ENCODE measurements at regions not wholly inside any gene's neighbourhood (a gene's known extent, or its start where the extent isn't known, plus 50 kb on each side); places are given as distances from the start of the nearest gene placed in this dataset.

DNA sequence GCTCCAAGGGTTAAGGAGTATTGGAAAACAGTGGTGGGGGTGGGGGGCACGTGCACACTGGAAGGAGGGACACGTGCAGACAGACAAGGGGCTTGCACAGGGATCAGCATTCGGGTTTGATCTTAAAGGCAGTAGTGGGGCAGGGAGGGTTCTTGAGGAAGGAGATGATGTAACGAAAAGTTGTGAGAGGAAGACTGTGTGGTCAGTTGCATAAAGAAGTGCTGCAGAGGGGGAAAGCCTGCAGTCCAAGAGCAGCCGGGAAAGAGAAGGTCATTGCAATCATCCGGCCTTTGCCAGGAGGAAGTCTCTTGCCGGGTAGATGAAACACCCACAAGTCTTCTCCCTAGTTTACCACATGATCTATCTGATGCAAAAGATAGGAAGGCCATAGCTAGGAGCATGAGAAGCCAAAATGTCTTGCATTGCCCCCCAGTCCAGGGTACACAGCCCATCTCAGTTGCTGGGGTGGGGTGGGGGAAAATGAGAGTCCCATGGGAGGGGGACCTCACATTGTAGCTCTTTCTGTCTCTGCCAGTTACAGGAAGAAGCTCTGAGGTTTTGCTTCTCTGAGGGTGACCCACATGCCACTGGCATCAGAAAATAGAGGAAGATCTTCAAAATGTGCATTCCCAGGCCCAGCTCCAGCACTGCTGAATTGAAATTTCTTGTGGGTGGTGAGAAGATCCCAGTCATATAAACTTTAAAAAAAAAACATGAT lies 202.5 kb upstream of the RAB4A start:
- FAIRE-seq: no peak

DNA sequence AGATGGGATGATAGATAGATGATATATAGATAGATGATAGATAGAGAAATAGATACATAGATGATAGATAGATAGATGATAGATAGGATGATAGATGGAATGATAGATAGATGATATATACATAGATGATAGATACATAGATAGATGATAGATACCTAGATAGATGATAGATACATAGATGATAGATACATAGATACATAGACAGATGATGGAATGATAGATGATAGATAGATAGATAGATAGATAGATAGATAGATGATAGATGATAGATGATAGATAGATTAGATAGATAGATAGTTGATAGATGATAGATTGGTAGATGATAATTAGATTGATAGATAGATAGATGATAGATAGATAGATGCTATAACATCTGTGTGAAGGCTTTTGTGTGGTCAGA lies 201.7 kb upstream of the RAB4A start:
- FAIRE-seq: peak; percentile 37

DNA sequence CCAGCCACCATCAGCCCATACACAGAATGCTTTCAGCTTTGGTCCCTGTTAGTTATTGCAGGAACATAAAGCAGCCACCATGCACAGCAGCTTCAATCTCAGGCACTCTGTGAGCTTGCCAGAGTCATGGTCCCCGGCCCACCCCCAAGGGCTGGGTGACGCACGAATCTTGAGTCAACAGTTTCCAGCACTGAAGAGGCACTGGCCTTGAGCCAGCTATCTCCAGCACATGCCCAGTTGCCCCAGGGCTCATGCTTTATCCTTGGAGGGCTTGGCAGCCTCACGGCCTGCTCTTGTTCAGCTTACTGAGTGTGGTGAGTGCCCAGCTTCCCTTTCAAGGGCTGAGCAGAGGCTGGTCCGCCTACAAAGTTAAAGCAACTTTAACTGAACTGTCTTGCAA lies 200.7 kb upstream of the RAB4A start:
- no peak for FAIRE-seq

GRCh38 chr1:229073251-229073650 lies 197.7 kb upstream of the RAB4A start:
- no peak for FAIRE-seq

DNA sequence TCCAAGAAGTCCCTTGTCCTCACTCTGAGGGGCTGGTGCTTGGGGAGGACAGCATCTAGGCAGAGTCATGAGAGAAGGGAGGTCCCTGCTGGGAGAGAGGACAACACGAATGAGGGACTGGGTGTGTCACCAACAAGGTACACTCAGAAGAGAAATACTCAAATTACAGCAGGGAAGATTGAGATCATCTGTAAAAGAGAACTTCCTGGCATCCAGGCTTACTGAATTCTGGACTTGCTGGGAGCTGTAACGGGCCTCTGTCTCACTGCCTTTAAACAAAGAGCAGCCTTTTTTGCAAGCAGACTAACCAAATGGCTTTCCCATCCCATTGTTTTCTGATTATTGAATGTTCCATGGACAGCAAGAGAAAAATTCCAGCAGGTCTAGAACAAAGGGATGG lies 195.7 kb upstream of the RAB4A start:
- FAIRE-seq: no peak

GRCh38 chr1:229075716-229076115 lies 195.2 kb upstream of the RAB4A start:
- FAIRE-seq: no peak

- no peak for FAIRE-seq
These were observed 194.7 kb upstream of the RAB4A start for GRCh38 chr1:229076195-229076594.

DNA sequence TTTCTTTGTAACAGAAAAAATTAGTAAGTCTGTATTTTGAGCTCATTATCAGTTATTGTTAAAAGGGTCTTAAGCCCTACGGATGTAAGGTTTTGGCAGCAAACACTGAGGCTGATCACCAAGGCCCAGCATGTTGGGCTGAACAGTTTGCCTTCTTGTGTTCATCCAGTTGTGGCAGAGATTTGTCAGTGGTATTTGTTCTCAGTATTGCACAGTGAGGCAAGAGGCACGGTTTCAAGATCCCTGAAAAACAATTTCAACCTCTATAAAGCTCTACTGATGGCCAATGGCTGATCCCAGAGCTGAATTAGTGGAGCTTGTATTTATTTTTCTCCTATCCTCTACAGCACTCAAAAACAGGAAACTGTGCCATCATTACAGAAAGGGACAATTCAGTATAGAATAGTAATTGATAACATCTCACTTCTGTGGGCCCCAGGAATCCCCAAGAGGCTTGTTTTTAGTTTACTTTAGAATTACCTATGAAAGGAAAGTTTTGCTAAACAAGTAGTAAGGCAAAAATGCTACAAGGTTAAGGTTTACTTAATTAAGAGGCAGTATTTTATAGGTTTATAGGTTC lies 191.8 kb upstream of the RAB4A start:
- no peak for FAIRE-seq

GRCh38 chr1:229080361-229080760 lies 190.6 kb upstream of the RAB4A start:
- FAIRE-seq: no peak

- FAIRE-seq: no peak
These were observed 185.6 kb upstream of the RAB4A start for GRCh38 chr1:229085291-229085690.

DNA sequence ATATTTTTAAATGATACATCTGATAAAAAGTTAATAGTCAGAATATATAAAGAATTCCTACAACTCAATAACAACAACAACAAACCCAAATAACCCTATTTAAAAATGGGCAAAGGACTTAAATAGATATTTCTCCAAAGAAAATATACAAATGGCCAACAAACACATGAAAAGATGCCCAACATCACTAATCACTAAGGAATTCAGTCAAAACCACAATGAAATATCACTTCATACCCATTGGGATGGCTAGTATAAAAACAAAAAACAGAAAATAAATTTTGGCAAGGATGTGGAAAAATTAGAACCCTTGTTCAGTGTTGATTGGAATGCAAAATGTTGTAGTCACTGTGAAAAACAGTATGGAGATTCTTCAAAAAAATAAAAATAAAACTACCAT lies 184.8 kb upstream of the RAB4A start:
- FAIRE-seq: peak; percentile 56

DNA sequence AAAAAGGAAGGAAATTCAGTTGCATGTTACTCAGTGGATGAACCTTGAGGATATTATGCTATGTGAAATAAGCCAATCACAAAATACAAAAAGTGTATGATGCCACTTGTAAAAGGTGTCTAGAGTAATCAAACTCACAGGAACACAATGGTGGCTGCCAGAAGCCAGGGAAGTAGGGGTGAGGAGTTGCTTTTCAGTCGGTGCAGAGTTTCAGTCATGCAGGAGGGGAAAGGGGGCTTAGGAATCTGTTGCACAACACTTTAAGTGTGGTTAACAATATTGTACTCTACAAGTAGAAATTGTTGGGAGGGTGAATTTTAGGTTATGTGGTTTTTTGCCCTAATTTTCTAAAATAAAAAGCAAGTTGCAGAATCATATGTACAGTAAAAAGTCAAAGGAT lies 184.2 kb upstream of the RAB4A start:
- no peak for FAIRE-seq

DNA sequence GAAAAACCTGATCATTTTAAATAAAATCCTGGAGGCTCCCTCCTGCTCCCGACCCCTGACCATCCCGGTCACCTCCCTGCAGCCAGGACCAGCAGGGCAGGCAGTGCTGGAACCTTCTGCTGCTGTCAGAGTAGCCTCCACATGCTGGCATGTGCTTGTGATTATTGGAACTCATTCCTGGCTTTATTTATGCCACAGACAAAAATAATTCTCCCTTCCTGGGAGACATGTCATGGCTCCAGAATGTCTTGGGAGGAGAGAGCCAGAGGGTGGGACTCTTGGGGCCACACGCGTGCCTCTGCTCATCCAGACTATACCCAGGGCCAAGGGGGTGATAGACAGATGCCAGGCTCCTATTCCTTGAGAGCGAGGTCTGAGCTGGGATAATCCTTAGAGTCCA lies 183.6 kb upstream of the RAB4A start:
- no peak for FAIRE-seq

GRCh38 chr1:229087906-229088305 lies 183.0 kb upstream of the RAB4A start:
- FAIRE-seq: no peak

DNA sequence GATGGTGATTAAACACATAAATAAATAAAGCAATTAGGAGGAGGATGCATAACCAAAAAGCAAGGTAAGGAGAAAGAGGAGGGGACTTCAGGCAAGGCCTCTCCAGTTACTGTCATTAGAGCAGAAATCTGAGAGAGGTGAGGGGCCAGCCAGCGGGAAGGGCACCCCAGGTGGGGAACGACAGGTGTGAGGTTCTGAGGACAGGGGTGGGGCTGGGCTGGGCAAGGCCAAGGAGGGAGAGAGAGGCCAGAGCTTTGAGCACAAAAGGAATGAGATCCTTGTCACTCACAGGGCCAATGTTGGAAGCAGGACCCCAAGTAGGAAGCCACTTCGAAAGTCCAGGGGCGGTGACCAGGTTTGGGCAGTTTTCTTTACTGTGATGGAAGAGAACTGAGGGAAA lies 182.2 kb upstream of the RAB4A start:
- no peak for FAIRE-seq

GRCh38 chr1:229089586-229090208 lies 181.2 kb upstream of the RAB4A start:
- no peak for FAIRE-seq

GRCh38 chr1:229091721-229092136 lies 179.2 kb upstream of the RAB4A start:
- FAIRE-seq: no peak

DNA sequence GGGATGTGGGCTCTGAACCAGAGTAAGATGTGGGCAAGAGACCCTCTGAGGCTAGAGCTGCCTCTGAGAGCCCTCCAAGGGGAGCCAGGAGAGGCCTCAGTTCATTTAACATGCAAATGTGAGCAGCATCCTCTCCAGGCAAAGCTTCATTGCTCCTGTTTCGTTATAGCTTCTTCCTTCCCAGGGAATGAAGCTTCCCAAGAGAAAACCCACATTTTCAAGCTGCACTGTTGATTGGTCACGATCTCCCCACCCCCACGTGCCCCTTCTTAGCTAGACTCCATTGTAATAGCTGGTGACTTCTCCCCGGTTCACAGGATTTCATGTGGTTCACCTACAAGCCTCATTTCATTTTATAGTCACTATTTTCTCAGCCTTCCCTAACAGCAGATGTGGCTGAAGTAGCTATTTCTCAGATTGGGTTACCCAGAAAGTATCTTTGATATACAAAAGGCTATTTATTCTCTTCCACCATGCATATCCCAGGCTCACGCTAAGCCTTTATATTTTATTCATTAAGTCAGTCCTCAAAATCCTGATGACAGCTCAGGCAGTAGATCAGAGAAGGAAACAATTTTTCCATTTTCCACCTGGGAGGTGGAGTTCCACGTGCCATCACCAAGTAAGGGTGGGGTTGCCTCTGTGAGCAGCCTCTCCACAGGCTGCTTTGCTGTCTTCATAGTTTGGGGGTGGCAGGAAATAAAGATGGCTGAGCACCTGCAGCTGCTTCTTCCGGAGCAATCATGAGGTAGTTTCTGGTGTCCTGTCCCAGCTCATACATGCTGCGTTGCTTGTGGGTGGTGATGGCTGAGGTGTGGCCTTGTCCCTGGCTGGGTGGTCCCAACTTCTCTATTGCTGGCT lies 178.3 kb upstream of the RAB4A start:
- no peak for FAIRE-seq

GRCh38 chr1:229093238-229093540 lies 177.7 kb upstream of the RAB4A start:
- no peak for FAIRE-seq

DNA sequence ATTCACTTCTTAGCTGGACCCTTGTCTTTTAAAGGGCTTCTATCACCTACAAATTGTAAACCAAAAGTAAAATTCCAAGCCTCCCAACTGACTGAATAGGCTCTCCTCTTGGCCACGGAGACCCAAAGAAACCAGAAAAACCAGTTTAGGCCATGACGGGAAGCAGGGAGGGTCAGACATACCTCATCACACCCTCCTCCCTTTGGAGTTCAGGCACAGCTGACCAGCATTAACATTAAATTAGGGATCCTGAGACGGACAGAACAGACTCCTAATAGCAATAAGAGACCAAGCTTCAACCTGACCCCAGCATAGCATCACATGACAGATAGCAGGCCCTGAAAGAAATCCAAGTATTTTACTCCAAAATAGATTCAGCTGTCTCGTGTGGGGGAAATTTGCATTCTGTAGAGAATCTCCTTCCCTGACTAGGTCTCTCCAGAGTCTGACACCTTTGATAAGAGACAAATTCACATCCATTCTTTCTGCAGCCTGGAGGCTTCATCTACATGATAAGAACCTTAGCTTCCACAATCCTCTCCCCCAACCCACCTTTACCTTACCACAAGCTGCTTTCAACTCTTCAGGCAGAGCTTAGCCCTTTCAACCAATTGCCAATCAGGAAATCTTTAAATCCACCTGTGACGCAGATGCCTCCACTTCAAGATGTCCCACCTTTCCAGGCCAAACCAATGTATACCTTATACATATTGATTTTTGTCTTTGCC lies 177.1 kb upstream of the RAB4A start:
- FAIRE-seq: no peak

- no peak for FAIRE-seq
These were observed 176.2 kb upstream of the RAB4A start for GRCh38 chr1:229094476-229095311.

- peak; percentile 19 for FAIRE-seq
These were observed 175.6 kb upstream of the RAB4A start for GRCh38 chr1:229095325-229095724.
